WTC11 (cell line): ENCODE measurements at regions not wholly inside any gene's neighbourhood (a gene's known extent, or its start where the extent isn't known, plus 50 kb on each side); places are given as distances from the start of the nearest gene placed in this dataset.

Source experiments
- ATAC-seq: fragments of 200-7000 bp; cut with Tn5 transposase; 2 replicates; pipeline ENCODE4 v1.10.0; 2021; ENCODE audit warnings: mild to moderate bottlenecking, moderate library complexity
- CTCF ChIA-PET: fragments of 300-600 bp; sonication (Branson Sonifier 250); formaldehyde crosslinking; loops from one replicate; lab custom pipeline; 2021; ENCODE audit warnings: antibody characterized with exemption; lab: Charles Lee
- POLR2A ChIA-PET: fragments of 350-600 bp; sonication (Branson Sonifier 250); formaldehyde crosslinking; loops from one replicate; lab custom pipeline; 2021; ENCODE audit warnings: antibody characterized with exemption; lab: Charles Lee
- DNase-seq: peaks from one replicate; pipeline ENCODE4 v3.0.0; 2021; ENCODE audit warnings: low spot score
- H3K27ac Mint-ChIP-seq: 2 replicates; pipeline ENCODE4 v1.8.0; 2021; ENCODE audit warnings: mixed read lengths
- H3K27me3 Mint-ChIP-seq: 2 replicates; pipeline ENCODE4 v1.8.0; 2021; ENCODE audit warnings: low read depth, mild to moderate bottlenecking, moderate library complexity, mixed read lengths
- H3K36me3 Mint-ChIP-seq: 2 replicates; pipeline ENCODE4 v1.8.0; 2021; ENCODE audit warnings: mixed read lengths
- H3K4me1 Mint-ChIP-seq: 2 replicates; pipeline ENCODE4 v1.8.0; 2022; ENCODE audit warnings: mixed read lengths
- H3K4me3 Mint-ChIP-seq: 2 replicates; pipeline ENCODE4 v1.8.0; 2021; ENCODE audit warnings: mild to moderate bottlenecking, moderate library complexity, mixed read lengths
- H3K9me3 Mint-ChIP-seq: 2 replicates; pipeline ENCODE4 v1.8.0; 2021; ENCODE audit warnings: mixed read lengths
- FOXP1 ChIP-seq: sonication (generic); formaldehyde crosslinking; IDR thresholded peaks from 2 replicates; pipeline ENCODE4 v1.8.0; 2022; ENCODE audit warnings: missing genetic modification reagents, mild to moderate bottlenecking, moderate library complexity, borderline replicate concordance
- IRF2 ChIP-seq: sonication (generic); formaldehyde crosslinking; IDR thresholded peaks from 2 replicates; pipeline ENCODE4 v1.8.0; 2022; ENCODE audit warnings: low read depth, missing genetic modification reagents, borderline replicate concordance
- NFE2L1 ChIP-seq: sonication (generic); formaldehyde crosslinking; IDR thresholded peaks from 2 replicates; pipeline ENCODE4 v1.8.1; 2023; ENCODE audit warnings: missing genetic modification reagents
- TEAD1 ChIP-seq: sonication (generic); formaldehyde crosslinking; IDR thresholded peaks from 2 replicates; pipeline ENCODE4 v1.8.0; 2022; ENCODE audit warnings: mild to moderate bottlenecking, missing genetic modification reagents
- TP53 ChIP-seq: sonication (generic); formaldehyde crosslinking; IDR thresholded peaks from 2 replicates; pipeline ENCODE4 v1.8.1; 2023; ENCODE audit warnings: mild to moderate bottlenecking, missing genetic modification reagents
- ZNF263 ChIP-seq: sonication (generic); formaldehyde crosslinking; IDR thresholded peaks from 2 replicates; pipeline ENCODE4 v1.8.1; 2022; ENCODE audit warnings: low read depth, mild to moderate bottlenecking, moderate library complexity, missing genetic modification reagents
- TF ChIP-seq, protein P1 (sequence below): sonication (generic); formaldehyde crosslinking; IDR thresholded peaks from 2 replicates; pipeline ENCODE4 v1.8.0; 2022; ENCODE audit warnings: mild to moderate bottlenecking, missing genetic modification reagents
- TF ChIP-seq, protein P2 (sequence below): sonication (generic); formaldehyde crosslinking; IDR thresholded peaks from 2 replicates; pipeline ENCODE4 v1.8.1; 2022; ENCODE audit warnings: low read depth, mild to moderate bottlenecking, moderate library complexity, missing genetic modification reagents, borderline replicate concordance
- TF ChIP-seq, protein P3 (sequence below): sonication (generic); formaldehyde crosslinking; IDR thresholded peaks from 2 replicates; pipeline ENCODE4 v1.8.0; 2022; ENCODE audit warnings: mild to moderate bottlenecking, missing genetic modification reagents
- TF ChIP-seq, protein P4 (sequence below): sonication (generic); formaldehyde crosslinking; IDR thresholded peaks from 2 replicates; pipeline ENCODE4 v1.8.0; 2022; ENCODE audit warnings: missing genetic modification reagents
- TF ChIP-seq, protein P5 (sequence below): fragments of 250-450 bp; sonication (Bioruptor Pico); conservative IDR thresholded peaks from 2 replicates; pipeline ENCODE4 v1.9.0; 2021; ENCODE audit warnings: mild to moderate bottlenecking

DNA sequence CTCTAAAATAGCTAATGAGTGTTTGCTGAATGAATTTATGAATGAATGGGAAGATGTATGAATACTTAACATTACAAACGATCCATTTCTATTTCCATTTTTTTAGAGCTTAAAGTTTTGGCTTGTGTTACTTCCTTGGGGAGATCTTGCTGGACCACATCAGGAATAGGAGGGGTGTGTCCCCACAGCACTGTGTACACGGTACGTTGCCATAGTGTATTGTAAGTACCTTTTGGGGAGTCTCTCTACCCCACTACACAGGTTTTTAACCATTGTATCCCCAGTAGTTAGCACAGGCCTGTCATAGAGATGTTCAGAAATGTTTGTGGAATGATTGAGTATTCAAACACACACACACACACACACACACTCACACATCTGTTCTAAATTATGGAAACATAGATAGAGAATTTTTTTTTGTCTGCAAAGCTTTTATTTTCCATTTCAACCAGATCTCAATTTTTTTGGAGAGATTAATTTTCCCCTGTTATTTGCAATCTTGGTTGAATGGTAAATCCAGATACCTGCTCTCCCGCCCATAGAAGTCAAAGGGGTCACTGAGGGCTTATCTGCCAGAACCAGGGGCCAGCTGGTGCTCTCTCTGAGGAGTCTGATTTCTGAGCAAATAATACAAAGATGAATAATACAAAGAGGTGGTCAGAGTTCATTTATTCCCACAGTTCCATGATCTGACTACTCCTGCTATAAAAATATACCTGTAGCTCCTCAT lies 471.0 kb downstream of the INSC start:
- Mint-ChIP-seq H3K9me3 (peaks cover 7% of the 10 kb centered on the region), H3K4me3 (no peak overlapping the region), H3K36me3 (no peaks in the 10 kb centered on the region), H3K4me1 (peaks cover 17% of the 10 kb centered on the region), H3K27ac (no peak overlapping the region), H3K27me3 (no peaks in the 10 kb centered on the region)
- ATAC-seq (no peak), DNase-seq (no peak)
- CTCF ChIA-PET: no interaction called here
- TF ChIP-seq TP53 (CRISPR knock-in tag): no peak
- POLR2A ChIA-PET: no interaction called here

DNA sequence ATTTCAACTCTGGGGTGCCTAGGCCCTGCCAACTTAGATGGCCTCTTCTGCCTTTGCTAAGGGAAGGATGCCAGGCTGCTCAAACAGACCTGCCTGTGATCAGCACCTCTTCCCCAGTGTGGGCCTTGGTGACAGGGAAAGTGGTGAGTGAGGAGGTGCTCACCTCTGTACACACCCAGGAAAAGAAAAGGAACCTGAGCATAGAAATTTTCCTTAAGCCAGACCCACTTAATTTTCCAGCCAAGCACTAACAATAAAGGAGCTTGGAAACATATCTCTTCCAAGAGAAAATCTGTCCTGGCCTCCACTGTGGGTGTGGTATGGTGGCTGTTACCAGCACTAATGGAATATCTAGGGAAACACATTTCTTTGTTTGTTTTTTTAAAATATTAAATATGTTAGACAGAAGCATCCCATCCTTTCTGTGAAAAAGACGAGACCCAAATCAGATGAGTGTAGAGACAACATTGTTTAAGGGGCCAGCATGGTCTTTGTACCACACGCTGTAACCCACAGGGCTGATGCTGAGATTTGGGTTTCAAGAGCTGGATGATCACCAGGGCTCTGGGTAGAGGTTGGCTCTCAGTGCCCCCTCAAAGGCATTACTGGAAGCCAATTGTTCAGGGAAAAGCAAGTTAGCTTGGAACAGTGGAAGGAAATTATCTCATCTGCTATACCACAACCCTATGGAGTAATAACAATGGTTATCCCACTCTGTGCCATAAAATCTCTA lies 472.2 kb downstream of the INSC start:
- CTCF ChIA-PET: interaction anchor here (0.6 kb wide), 1 partner anchor 9 kb away, joined by 3 read pairs; no protein-coding TSS in a partner anchor
- ATAC-seq (no peak), DNase-seq (no peak)
- peaks cover 9% of the 10 kb centered on the region for H3K9me3 Mint-ChIP-seq
- H3K27me3 Mint-ChIP-seq: no peaks in the 10 kb centered on the region
- TF ChIP-seq NFE2L1 (CRISPR knock-in tag) (no peak), FOXP1 (CRISPR knock-in tag) (no peak)
- TF ChIP-seq, protein P1, sequence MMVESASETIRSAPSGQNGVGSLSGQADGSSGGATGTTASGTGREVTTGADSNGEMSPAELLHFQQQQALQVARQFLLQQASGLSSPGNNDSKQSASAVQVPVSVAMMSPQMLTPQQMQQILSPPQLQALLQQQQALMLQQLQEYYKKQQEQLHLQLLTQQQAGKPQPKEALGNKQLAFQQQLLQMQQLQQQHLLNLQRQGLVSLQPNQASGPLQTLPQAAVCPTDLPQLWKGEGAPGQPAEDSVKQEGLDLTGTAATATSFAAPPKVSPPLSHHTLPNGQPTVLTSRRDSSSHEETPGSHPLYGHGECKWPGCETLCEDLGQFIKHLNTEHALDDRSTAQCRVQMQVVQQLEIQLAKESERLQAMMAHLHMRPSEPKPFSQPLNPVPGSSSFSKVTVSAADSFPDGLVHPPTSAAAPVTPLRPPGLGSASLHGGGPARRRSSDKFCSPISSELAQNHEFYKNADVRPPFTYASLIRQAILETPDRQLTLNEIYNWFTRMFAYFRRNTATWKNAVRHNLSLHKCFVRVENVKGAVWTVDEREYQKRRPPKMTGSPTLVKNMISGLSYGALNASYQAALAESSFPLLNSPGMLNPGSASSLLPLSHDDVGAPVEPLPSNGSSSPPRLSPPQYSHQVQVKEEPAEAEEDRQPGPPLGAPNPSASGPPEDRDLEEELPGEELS: no peak
- TF ChIP-seq, protein P2, sequence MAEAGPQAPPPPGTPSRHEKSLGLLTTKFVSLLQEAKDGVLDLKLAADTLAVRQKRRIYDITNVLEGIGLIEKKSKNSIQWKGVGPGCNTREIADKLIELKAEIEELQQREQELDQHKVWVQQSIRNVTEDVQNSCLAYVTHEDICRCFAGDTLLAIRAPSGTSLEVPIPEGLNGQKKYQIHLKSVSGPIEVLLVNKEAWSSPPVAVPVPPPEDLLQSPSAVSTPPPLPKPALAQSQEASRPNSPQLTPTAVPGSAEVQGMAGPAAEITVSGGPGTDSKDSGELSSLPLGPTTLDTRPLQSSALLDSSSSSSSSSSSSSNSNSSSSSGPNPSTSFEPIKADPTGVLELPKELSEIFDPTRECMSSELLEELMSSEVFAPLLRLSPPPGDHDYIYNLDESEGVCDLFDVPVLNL (CRISPR knock-in tag): no peak
- TF ChIP-seq, protein P3, sequence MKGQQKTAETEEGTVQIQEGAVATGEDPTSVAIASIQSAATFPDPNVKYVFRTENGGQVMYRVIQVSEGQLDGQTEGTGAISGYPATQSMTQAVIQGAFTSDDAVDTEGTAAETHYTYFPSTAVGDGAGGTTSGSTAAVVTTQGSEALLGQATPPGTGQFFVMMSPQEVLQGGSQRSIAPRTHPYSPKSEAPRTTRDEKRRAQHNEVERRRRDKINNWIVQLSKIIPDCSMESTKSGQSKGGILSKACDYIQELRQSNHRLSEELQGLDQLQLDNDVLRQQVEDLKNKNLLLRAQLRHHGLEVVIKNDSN (CRISPR knock-in tag): no peak
- H3K27ac Mint-ChIP-seq: no peak overlapping the region
- POLR2A ChIA-PET: no interaction called here
- no peak overlapping the region for H3K4me3 Mint-ChIP-seq
- peaks cover 21% of the 10 kb centered on the region for H3K4me1 Mint-ChIP-seq
- no peaks in the 10 kb centered on the region for H3K36me3 Mint-ChIP-seq

DNA sequence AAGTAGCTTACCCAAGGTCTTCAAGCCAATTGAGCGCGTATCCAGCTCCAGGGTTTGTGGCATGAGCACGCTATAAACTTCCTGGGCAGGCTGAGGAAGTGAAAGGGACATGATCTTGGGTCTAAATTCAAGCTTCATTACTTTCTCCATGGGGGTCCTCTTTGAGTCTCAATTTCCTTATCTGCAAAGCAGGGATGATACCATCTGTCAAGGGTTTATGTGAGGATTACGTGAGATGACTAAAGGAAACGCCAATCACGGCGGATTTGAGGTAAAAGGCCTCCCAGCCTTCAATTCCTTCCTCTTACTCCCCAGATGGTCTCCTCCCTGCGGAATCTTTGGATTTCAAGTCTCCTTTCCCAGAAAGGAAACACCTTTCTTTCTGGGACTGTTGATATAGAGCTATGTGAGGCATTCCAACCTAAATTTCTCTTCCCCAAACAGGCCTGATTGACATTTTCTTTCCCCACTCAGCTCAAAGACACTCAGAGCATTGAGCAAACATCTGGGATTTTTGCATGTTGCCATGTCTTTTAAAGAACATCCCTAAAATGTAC lies 474.4 kb downstream of the INSC start:
- no peaks in the 10 kb centered on the region for H3K27me3 Mint-ChIP-seq
- no peak for DNase-seq
- peaks cover 21% of the 10 kb centered on the region for H3K4me1 Mint-ChIP-seq
- CTCF ChIA-PET: interaction anchor here (1.2 to 2.2 kb wide), 2 partner anchors 41 to 230 kb away, joined by 3 to 9 read pairs; no protein-coding TSS in a partner anchor
- TF ChIP-seq, protein P4, sequence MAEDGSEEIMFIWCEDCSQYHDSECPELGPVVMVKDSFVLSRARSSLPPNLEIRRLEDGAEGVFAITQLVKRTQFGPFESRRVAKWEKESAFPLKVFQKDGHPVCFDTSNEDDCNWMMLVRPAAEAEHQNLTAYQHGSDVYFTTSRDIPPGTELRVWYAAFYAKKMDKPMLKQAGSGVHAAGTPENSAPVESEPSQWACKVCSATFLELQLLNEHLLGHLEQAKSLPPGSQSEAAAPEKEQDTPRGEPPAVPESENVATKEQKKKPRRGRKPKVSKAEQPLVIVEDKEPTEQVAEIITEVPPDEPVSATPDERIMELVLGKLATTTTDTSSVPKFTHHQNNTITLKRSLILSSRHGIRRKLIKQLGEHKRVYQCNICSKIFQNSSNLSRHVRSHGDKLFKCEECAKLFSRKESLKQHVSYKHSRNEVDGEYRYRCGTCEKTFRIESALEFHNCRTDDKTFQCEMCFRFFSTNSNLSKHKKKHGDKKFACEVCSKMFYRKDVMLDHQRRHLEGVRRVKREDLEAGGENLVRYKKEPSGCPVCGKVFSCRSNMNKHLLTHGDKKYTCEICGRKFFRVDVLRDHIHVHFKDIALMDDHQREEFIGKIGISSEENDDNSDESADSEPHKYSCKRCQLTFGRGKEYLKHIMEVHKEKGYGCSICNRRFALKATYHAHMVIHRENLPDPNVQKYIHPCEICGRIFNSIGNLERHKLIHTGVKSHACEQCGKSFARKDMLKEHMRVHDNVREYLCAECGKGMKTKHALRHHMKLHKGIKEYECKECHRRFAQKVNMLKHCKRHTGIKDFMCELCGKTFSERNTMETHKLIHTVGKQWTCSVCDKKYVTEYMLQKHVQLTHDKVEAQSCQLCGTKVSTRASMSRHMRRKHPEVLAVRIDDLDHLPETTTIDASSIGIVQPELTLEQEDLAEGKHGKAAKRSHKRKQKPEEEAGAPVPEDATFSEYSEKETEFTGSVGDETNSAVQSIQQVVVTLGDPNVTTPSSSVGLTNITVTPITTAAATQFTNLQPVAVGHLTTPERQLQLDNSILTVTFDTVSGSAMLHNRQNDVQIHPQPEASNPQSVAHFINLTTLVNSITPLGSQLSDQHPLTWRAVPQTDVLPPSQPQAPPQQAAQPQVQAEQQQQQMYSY: no peak
- TF ChIP-seq TEAD1 (no peak), IRF2 (CRISPR knock-in tag) (no peak), ZNF263 (CRISPR knock-in tag) (no peak)
- TF ChIP-seq, protein P5, sequence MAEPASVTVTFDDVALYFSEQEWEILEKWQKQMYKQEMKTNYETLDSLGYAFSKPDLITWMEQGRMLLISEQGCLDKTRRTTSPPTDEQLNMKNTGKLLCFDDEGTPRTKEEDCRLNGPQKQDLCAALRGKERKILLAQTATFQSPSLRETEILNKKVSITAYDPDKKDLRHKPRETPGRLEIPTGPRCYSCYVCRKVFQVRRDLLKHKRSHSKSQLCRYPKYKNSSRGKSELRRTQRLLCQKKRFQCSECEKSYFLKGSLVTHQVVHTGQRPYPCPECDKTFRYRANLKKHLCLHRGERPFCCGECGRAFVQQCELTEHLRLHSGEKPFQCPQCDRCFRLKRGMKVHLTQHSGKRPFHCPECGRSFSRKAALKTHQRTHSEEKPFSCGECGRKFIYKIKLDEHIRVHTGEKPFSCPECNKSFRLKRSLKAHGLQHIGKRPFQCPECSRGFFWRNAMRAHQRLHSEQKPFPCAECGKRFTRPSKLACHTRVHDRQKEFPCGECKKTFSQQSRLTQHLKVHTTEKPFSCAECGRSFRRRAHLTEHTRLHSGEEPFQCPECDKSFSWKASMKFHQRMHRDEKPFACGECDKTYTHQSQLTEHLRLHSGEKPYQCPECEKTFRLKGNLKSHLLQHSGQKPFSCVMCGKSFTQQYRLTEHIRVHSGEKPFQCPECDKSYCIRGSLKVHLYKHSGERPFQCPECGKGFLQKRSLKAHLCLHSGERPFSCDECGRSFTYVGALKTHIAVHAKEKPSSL: no peak
- TF ChIP-seq, protein P3 (CRISPR knock-in tag): no peak
- TF ChIP-seq, all 79 proteins: peak for 0
- POLR2A ChIA-PET: no interaction called here
- no peak for ATAC-seq
- Mint-ChIP-seq H3K27ac (no peak overlapping the region), H3K36me3 (peaks cover 2% of the 10 kb centered on the region; the same call in 1 of the 2 replicates), H3K9me3 (peaks cover 9% of the 10 kb centered on the region), H3K4me3 (no peak overlapping the region)
